ENCODE measurements at regions not wholly inside any gene's neighbourhood (a gene's known extent, or its start where the extent isn't known, plus 50 kb on each side); places are given as distances from the start of the nearest gene placed in this dataset.

GRCh38 chr5:4022056-4022670, 426.5 kb downstream of the IRX1 start:
- DNase-seq, result no peak
- H4K5ac ChIP-seq (ENCODE audit: insufficient read length, low read depth, low read length), result no peak overlapping the region
- Mint-ChIP-seq H3K4me1 (peaks cover 10 to 19% of the 10 kb centered on the region in 2 experiments), H3K27ac (no peak overlapping the region), H3K9me3 (no peaks in the 10 kb centered on the region), H3K36me3 (ENCODE audit: insufficient read depth in 1 of 3, low read depth in 3 of 3) (no peaks in the 10 kb centered on the region), H3K27me3 (ENCODE audit: low read depth) (no peaks in the 10 kb centered on the region; the same call in 1 of the 2 replicates), H3K4me3 (no peak overlapping the region)
- no peak overlapping the region for H4K8ac ChIP-seq (replicated peaks; ENCODE audit: insufficient read length, low read depth, low read length)
- H3K18ac ChIP-seq (ENCODE audit: insufficient read length, low read depth, low read length), result no peak overlapping the region
- WGBS (ENCODE audit: extremely low coverage, insufficient read length, low lambda C conversion rate), result no CpG with 5 or more reads among the region's 19 CpGs
- H2BK120ac ChIP-seq (ENCODE audit: low read depth, low read length, poor library complexity, severe bottlenecking), result no peak overlapping the region
- H3K4me1 ChIP-seq (ENCODE audit: insufficient read depth, low read length), result peaks cover 4% of the 10 kb centered on the region; the same call in 1 of the 2 replicates
- H3K4ac ChIP-seq (ENCODE audit: low read depth, low read length), result no peak overlapping the region
- H2BK20ac ChIP-seq (ENCODE audit: low read depth, low read length, poor library complexity, severe bottlenecking), result no peak overlapping the region
- no peak overlapping the region for H2AK5ac ChIP-seq (ENCODE audit: insufficient read length, low read length)
- H3K27ac ChIP-seq (ENCODE audit: insufficient read length, low read depth, low read length), result no peak overlapping the region
- no peak overlapping the region for H3K9ac ChIP-seq (ENCODE audit: extremely low read depth, insufficient read length, low read length)
- H3K4me2 ChIP-seq (ENCODE audit: insufficient read depth, insufficient read length, low read length), result no peak overlapping the region
- H4K20me1 ChIP-seq (ENCODE audit: control insufficient read depth, insufficient read depth, insufficient read length), result no peaks in the 10 kb centered on the region
- no peaks in the 10 kb centered on the region for H3K23me2 ChIP-seq (ENCODE audit: insufficient read length, low read depth, low read length, poor library complexity, severe bottlenecking)
- no peaks in the 10 kb centered on the region for H3K9me3 ChIP-seq (ENCODE audit: control insufficient read depth, low read depth, low read length)
- no peak overlapping the region for H3K14ac ChIP-seq (ENCODE audit: insufficient read depth, low read length)
- no peak overlapping the region for H2BK12ac ChIP-seq (ENCODE audit: insufficient read length, low read depth, low read length)
- no peaks in the 10 kb centered on the region for H3K79me1 ChIP-seq (ENCODE audit: insufficient read depth, low read depth, low read length, poor library complexity, severe bottlenecking)
- no peak overlapping the region for H4K91ac ChIP-seq (ENCODE audit: insufficient read length, low read depth, low read length)
- H2BK5ac ChIP-seq (ENCODE audit: insufficient read length, low read length), result no peak overlapping the region
- H2BK15ac ChIP-seq (ENCODE audit: low read depth, low read length), result no peak overlapping the region
- H3K56ac ChIP-seq (ENCODE audit: insufficient read length, low read depth, low read length), result no peak overlapping the region
- no peak overlapping the region for H3T11ph ChIP-seq (ENCODE audit: low read length)
- no peak overlapping the region for H2AFZ ChIP-seq (ENCODE audit: low read length)
- H3K23ac ChIP-seq (ENCODE audit: insufficient read length, low read depth, low read length), result no peak overlapping the region
- TF ChIP-seq, protein P1, sequence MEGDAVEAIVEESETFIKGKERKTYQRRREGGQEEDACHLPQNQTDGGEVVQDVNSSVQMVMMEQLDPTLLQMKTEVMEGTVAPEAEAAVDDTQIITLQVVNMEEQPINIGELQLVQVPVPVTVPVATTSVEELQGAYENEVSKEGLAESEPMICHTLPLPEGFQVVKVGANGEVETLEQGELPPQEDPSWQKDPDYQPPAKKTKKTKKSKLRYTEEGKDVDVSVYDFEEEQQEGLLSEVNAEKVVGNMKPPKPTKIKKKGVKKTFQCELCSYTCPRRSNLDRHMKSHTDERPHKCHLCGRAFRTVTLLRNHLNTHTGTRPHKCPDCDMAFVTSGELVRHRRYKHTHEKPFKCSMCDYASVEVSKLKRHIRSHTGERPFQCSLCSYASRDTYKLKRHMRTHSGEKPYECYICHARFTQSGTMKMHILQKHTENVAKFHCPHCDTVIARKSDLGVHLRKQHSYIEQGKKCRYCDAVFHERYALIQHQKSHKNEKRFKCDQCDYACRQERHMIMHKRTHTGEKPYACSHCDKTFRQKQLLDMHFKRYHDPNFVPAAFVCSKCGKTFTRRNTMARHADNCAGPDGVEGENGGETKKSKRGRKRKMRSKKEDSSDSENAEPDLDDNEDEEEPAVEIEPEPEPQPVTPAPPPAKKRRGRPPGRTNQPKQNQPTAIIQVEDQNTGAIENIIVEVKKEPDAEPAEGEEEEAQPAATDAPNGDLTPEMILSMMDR (conservative IDR thresholded peaks at IDR 0.05), result no peak
- H3K27me3 ChIP-seq (ENCODE audit: insufficient read depth, low read length), result no peaks in the 10 kb centered on the region
- no peaks in the 10 kb centered on the region; the same call in 1 of the 2 replicates for H3K79me2 ChIP-seq (ENCODE audit: insufficient read depth, low read length)

Measured in H9 (cell line).